Activated CD8-positive, alpha-beta memory T cell treated with anti-CD3 and anti-CD28 coated beads for 1 hour (primary cell): ENCODE measurements at regions not wholly inside any gene's neighbourhood (a gene's known extent, or its start where the extent isn't known, plus 50 kb on each side); places are given as distances from the start of the nearest gene placed in this dataset.
"Not testable (repeated sequence)": the region's sequence is repeated elsewhere in the genome, so short reads cannot be mapped to it uniquely, and the experiment has no call there.

ENCODE experiments used
- DNase-seq, 2 donors: peaks; one replicate each; pipeline ENCODE4 v3.0.0-alpha.2; 2020; ENCODE audit warnings: low read depth in 1 of 2; ENCODE audit errors: extremely low read depth in 1 of 2

DNA sequence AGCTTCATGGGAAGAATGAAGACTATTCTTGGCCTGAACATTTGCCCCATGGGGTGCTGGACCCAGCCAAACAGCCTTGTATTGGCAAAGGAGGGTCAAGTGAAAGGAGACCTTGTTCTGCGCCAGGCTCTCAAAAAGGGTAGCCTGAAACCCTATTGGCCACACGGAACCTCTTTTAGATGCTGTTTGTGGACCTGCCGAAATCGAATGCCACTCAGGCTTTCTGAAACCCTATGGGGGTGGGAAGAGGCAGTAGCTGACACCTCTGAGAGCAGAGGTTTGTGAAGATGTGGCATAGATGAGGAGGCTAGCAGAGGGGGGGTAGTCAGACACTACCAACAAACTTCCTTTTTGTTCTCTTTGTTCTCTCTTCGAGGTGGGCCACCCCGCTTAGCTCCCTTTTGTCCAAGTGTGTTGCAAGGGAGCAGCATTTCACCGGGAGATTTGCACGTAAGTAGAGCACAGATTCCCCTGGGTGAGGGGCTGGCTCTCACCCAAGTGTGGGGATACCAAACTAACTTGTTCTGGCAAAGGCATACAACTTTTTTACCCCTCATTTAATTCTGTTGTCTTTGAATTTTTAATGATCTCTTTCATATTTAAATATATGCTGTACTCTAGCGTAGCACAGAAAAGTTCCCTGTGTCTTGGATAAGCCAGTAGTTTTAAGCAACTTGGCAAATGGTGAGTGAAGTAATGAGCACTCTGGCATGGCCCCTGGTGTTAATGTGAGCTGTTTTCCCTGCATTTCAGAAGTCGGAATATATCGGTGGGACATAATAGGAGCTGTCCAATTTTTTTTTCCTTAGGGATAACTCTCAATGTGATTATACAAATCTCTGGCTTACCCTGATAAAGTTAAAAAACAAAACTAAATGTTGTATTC is 107.7 kb downstream of the SEPTIN7 start:
- DNase-seq: no peak

DNA sequence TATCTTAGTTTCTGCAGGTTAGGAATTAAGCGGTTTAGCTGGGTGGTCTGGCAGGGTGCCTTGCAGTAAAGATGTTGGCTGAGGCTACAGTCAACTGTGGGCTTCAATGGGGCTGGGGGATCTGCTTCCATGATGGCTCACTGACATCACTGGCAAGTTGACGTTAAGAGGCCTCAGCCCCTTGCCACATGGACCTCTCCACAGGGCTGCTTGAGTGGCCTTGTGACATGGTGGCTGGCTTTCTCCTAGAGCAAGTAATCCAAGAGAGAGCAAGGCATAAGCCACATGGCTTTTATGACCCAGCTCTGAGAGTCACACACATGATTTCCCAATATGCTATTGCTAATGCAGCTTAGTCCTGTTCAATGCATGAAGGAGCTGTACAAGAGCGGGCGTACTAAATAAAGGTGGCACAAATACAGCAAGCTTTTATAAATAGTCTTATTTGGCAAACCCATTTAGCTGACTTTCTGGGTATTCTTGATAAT is 109.1 kb downstream of the SEPTIN7 start:
- no peak for DNase-seq

DNA sequence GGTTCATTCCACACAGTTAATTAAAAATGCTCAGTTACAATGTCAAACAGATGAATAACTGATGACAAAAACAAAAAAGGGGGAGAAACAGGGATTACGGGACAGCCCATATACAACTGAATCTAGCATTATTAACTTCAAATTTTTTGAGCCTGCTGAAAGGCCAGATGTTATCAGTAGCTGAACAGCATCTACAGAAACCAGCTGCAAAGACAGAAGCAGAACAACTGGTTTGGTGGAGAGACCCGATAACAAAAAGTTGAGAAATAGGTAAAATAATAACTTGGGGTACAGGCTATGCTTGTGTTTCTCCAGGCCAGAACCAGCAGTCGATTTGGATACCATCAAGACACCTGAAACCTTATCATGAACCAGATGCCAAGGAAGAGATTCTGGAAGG is 109.8 kb downstream of the SEPTIN7 start:
- DNase-seq: not testable (repeated sequence)

DNA sequence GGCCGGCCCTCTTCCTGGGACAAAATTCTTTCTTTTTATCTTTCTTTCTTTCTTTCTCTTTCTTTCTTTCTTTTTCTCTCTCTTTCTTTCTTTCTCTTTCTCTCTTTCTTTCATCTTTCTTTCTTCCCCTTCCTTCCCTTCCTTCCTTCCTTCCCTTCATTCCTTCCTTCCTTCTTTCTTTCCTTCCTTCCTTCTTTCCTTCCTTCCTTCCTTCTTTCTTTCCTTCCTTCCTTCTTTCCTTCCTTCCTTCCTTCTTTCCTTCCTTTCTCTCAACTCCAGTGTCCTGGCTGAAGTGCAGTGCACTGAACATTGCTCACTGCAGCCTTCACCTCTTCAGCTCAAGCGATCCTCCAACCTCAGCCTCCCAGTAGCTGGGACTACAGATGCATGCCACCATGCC is 112.5 kb downstream of the SEPTIN7 start:
- DNase-seq: not testable (repeated sequence)

DNA sequence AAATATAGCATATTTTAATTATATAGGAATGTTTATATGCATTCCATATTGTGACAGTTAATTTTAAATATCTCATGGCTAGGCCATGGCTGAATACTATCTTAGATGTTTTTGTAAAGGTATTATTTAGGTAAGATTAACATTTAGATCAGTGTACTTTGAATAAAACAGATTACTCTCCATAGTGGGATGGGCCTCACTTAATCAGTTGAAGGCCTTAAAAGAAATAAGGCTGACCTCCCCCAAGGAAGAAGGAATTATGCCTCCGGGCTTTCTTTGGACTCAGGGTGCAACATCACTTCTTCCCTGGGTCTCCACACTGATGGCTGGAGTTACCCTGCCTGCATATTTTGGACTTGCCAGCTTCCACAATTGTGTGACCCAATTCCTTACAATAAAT is 113.4 kb downstream of the SEPTIN7 start:
- DNase-seq: not testable (repeated sequence)

DNA sequence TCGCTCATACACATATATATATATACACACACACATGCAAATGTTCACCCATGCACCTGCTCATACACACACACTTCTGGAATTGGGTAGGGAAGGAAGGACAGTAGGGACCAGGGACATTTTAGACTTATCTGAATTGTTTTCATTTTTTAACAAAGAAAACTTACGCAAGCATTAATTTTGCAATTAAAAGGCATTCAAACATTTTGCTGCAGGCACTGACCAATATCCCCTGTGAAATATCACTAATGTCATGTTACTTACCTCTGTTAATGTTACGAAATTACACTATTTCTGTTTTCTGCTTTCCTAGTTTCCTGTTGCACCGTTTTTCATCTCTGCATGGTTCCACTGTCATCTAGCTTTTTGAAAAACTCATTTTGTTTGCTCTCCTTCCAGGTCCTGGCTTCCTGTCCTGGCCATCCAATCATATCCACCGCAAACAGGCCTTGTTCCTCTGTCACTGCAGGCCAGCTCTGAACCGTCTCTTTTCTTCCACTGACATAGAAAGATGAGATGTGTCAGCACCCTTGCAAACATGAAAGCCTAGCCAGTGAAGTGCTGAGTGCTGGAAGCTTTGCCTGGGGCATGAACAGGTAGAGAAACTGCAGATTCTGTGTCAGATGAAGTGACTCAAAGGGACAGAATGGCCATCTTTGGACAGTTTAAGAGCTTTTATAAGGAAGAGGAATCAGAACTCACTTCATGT is 114.5 kb downstream of the SEPTIN7 start:
- DNase-seq: not testable (repeated sequence)

DNA sequence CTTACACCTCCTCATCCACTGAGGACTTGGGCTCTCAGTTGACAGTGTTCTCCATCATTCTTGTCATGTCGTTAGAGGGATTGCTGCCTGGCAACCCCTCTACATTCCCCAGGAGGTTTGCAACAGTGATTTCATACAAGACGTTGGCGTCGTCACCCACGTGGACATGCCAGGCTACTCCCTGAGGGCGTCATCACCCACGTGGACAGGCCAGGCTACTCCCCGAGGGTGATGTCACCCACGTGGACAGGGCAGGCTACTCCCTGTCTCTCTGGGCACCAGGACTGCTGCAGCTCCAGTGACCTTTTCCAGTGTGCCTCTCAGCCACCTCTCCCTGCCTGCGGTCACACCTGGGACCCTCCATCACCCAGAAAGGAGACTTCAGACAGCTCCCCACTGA is 117.4 kb downstream of the SEPTIN7 start:
- DNase-seq: not testable (repeated sequence)

DNA sequence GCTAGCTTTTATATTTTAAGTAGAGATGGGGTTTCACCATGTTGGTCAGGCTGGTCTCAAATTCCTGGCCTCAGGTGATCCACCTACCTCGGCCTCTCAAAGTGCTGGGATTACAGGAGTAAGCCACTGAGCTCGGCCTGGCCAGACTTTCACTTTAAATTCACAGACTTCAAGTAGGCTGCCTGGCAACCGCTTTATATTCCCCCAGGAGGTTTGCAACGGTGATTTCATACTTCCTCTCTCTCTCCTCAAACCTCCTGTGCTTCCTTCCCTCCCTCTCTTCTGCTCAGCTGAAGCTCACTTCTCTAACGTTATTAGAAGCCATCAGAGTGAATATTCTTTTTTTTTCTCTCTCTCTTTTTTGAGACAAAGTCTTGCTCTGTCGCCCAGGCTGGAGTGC is 118.8 kb downstream of the SEPTIN7 start:
- not testable (repeated sequence) for DNase-seq

DNA sequence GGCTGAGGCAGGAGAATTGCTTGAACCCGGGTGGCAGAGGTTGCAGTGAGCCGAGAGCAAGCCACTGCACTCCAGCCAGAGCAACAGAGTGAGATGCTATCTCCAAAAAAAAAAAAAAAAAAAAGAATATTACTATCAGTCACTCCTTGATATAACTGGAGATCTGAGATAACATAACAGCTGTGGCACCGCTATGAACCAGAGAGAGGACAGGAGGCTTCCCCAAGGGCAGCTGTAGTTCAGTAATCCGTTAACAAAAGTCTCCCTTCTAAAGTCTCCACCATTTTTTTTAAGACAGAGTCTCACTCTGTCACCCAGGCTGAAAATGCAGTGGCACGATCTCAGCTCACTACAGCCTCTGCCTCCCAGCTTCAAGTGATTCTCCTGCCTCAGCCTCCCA is 120.5 kb downstream of the SEPTIN7 start:
- DNase-seq: not testable (repeated sequence)

DNA sequence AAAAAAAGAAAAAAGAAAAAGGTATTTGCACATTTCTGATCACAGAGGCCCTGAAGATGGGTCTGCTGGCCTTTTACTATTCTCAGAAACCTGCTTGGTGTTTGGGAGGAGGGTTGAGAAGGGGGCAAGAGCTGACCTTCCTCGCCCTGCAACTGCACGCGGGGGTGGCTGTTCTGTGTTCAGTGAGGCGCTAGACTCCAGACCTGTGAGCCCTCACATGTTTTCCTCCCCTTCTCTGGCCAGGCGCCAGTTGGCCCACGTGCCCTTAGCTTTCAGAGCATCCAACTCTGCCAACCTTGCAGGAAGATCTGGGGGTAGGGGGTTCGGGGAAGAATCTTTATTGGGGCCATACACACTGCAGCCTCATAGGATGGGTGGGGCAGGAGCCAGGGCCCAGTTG is 123.8 kb downstream of the SEPTIN7 start:
- DNase-seq: not testable (repeated sequence)

DNA sequence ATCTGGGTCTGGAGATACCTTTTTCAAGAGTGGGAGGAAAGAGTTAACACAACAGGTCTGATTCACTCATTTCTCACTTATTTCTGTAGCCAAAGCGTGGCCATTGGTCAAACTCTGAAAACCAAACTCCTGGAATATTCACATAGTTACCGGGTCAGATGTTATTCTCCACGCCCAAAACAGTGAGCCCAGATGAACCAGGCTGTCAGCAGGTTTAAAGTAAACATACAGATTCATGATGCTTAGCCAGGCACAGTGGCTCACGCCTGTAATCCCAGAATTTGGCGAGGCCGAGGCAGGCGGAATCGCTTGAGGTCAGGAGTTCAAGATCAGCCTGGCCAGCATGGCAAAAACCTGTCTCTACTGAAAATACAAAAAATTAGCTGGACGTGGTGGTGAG is 126.1 kb downstream of the SEPTIN7 start:
- DNase-seq: not testable (repeated sequence)

DNA sequence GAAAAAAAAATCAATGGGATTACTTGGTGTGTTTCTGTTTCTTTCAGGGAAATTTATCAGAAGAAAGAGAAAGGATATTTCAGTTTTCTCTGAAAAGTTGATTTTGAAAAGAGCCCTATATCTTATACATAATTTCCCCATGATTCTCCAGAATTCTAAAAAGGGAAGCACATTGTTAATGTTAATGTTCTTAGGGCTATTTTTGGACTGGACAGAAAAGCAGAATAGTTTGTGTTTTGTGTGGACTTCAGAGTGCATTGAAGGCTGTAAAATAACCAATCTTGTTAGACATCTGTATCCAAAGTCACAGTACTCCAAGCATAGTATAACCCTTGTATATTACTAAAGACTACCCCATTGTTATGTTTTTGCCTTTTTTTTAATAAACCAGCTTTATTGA is 130.3 kb downstream of the SEPTIN7 start:
- not testable (repeated sequence) for DNase-seq

DNA sequence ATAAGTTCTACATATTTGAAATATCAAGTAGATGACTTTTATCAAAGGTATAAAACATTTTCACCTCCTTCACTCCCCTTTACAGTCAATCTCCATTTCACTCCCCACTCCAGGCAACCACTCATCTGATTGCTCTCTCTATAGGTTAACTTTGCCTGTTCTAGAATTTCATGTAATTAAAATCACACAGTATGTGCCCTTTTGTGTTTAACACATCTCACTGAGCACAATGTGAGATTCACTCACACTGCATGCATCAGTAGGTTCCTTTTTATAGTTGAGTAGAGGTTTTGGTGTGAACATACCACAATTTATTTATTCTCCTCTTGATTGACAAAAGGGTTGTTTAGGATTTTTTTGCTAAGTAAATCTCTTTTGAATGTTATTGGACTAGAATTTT is 130.7 kb downstream of the SEPTIN7 start:
- DNase-seq: not testable (repeated sequence)

DNA sequence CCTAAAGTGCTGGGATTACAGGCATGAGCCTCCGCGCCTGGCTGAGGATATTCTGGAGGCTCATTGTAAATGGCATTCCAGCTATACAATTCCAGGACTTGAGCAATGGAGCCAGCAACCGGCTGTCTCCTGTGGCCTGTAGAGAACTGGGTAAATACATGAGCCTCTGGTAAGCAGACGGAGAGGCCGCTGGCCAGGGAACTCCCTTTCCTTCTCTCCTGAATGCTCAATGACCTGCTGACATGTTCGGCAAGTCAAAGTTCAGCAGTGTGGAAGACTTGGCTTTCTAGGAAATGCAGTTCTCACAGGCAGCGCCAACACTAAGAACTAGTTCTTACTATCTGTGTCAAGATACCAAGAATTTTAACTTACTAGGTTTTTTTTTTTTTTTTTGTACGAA is 139.8 kb downstream of the SEPTIN7 start:
- not testable (repeated sequence) for DNase-seq

DNA sequence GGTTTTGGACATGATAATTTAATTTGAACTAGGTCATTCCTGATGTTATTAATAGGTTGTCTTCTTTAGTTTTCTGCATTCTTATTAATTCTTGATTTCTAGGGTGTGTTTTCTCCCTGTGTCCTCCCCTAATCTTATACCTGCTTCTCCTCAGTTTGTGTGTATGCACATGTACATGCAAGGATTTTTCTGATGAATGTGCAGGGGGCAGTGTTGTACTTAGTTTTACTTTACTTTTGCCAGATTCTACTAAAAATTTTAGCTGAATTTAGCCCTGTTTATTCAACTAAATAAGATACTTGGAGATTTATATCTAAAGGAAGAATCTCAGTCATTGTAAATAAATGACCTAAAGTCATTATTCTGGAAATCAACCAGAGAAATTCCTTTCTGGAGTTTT is 144.8 kb downstream of the SEPTIN7 start:
- DNase-seq: not testable (repeated sequence)

DNA sequence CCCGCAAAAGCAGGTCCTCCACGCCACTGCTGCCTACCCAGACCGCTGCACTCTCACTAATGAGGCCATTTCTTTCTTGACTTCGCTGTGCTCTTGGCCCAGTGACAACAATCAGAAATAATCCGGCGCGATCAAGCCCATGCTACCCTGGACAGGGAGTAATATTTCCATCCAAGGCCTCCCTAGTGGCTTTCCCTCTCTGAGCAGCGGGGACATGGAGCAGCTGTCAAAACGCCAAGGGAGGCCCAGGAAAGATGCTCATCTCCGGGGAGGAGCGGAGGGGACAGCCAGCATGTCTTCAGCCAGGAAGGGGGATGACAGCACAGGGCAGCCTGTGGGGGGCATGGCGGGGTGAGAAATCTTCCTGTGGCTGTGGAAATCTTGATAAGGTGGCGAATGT is 154.9 kb downstream of the SEPTIN7 start:
- DNase-seq: not testable (repeated sequence)

DNA sequence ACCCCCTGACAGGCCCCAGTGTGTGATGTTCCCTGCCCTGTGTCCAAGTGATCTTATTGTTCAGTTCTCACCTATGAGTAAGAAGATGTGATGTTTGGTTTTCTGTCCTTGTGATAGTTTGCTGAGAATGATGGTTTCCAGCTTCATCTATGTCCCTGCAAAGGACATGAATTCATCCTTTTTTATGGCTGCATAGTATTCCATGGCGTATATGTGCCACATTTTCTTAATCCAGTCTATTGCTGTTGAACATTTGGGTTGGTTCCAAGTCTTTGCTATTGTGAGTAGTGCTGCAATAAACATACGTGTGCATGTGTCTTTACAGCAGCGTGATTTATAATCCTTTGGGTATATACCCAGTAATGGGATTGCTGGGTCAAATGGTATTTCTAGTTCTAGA is 156.1 kb downstream of the SEPTIN7 start:
- DNase-seq: not testable (repeated sequence)

DNA sequence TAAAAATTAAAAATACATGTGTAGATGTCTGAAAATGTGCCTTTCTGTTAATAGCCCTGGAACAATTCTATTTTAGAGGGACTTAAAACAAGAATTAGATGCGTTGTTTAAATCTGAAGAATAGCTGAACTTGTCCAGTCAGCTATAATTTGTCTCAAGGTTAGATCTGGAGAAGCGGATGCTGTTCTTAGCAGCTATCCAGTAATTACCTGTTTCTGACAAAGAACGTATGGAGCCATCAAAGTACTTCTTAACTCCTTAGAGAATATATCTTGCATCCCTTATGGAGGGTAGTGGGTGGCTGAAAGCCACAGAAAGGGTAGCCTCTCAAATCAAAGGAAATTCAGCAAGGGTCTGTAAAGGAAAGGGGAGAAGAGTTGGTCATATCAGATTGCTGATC is 160.4 kb downstream of the SEPTIN7 start:
- DNase-seq: not testable (repeated sequence)

DNA sequence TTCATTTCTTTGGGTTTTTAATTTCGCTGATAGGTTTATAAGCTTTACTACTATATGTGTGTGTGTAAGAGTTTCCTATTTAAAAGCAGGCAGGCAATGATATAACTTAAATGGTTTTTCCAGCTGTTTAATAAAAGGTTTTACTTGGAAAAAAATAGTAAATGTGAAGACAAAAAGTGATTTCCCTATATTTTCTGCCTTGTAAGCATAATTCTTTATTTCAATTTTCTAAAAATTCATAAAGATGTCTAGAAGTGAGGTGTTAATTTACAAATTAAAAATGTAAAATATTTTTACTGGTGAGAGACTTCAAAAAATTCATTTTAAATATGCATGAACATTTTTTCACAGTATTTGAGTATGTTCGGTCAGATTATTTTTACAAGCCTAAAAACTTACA is 161.8 kb downstream of the SEPTIN7 start:
- DNase-seq: not testable (repeated sequence)

DNA sequence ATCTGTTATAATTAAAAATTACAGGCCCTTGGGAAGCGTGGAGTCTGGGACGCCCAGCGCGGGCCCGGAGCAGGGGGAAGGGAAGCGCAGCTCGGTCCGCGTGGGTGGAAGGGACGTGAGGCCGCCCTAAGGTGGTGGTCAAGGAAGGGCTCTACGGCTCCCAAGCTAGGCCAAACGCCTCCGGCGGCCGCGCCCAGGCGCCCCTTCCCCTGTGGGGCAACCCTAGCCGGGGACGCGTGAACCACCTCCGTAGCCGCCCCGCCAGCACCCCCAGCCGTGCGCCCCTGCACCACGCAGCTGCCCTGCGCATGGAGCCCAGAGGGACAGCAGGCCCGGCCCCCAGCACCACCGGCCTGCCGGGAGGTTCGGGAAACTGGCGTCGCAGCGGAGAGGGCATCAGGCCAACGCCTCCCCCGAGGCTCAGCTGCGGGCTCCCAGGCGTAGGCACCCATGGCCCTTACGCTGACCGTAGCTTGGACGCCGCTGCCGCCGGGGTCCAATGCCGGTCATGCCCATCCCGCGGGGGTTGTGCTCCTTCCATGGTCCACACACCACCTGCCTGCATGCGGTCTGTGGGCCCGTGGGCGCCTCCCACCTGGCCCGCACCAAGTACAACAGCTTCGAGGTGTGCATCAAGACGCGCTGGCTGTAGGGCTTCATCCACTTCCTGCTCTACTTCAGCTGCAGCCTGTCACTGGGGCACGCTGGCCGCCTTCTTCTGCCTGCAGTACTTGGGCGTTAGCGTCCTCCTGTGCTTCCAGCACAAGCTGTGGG is 166.7 kb downstream of the SEPTIN7 start:
- no peak for DNase-seq
